H9 (cell line): ENCODE measurements at regions not wholly inside any gene's neighbourhood (a gene's known extent, or its start where the extent isn't known, plus 50 kb on each side); places are given as distances from the start of the nearest gene placed in this dataset.

Experiments used
- DNase-seq: peaks from one replicate; pipeline ENCODE4 v3.0.0-alpha.2; 2017
- H2AFZ ChIP-seq: one replicate; pipeline ENCODE4 v1.6.1; 2013; ENCODE audit warnings: mild to moderate bottlenecking, low read length, control low read depth, moderate library complexity
- H2AK5ac ChIP-seq: 2 replicates; pipeline ENCODE4 v1.6.1; 2013; ENCODE audit warnings: low read length, control low read depth, mixed read lengths; ENCODE audit not compliant: insufficient read length
- H2BK120ac ChIP-seq: one replicate; pipeline ENCODE4 v1.6.1; 2013; ENCODE audit warnings: low read depth, mild to moderate bottlenecking, low read length, control low read depth, inconsistent platforms; ENCODE audit not compliant: poor library complexity, severe bottlenecking
- H2BK12ac ChIP-seq: 2 replicates; pipeline ENCODE4 v1.6.1; 2013; ENCODE audit warnings: low read length, control low read depth, mixed read lengths, low read depth; ENCODE audit not compliant: insufficient read length
- H2BK15ac ChIP-seq: 2 replicates; pipeline ENCODE4 v1.6.1; 2013; ENCODE audit warnings: low read depth, low read length, control low read depth
- H2BK20ac ChIP-seq: one replicate; pipeline ENCODE4 v1.6.1; 2013; ENCODE audit warnings: low read depth, mild to moderate bottlenecking, low read length, control low read depth, inconsistent platforms; ENCODE audit not compliant: poor library complexity, severe bottlenecking
- H2BK5ac ChIP-seq: 2 replicates; pipeline ENCODE4 v1.6.1; 2013; ENCODE audit warnings: low read length, control low read depth, mixed read lengths; ENCODE audit not compliant: insufficient read length
- H3K14ac ChIP-seq: 2 replicates; pipeline ENCODE4 v1.6.1; 2013; ENCODE audit warnings: low read length, control low read depth; ENCODE audit not compliant: insufficient read depth
- H3K18ac ChIP-seq: 2 replicates; pipeline ENCODE4 v1.6.1; 2013; ENCODE audit warnings: low read depth, mild to moderate bottlenecking, mixed read lengths, low read length, control low read depth; ENCODE audit not compliant: insufficient read length
- H3K23ac ChIP-seq: 2 replicates; pipeline ENCODE4 v1.6.1; 2013; ENCODE audit warnings: low read length, control low read depth, mixed read lengths, low read depth; ENCODE audit not compliant: insufficient read length
- H3K23me2 ChIP-seq: 2 replicates; pipeline ENCODE4 v1.6.1; 2013; ENCODE audit warnings: low read depth, mild to moderate bottlenecking, mixed read lengths, low read length, control low read depth; ENCODE audit not compliant: insufficient read length, poor library complexity, severe bottlenecking
- H3K27ac ChIP-seq: 2 replicates; pipeline ENCODE4 v1.5.1; 2013; ENCODE audit warnings: low read length, control low read depth, mixed read lengths, low read depth; ENCODE audit not compliant: insufficient read length
- H3K27me3 ChIP-seq: 2 replicates; pipeline ENCODE4 v1.6.1; 2013; ENCODE audit warnings: low read length, control low read depth, inconsistent platforms; ENCODE audit not compliant: insufficient read depth
- H3K4ac ChIP-seq: 2 replicates; pipeline ENCODE4 v1.6.1; 2013; ENCODE audit warnings: low read depth, mild to moderate bottlenecking, control low read depth, inconsistent platforms, low read length, moderate library complexity
- H3K4me1 ChIP-seq: 2 replicates; pipeline ENCODE4 v1.6.1; 2013; ENCODE audit warnings: low read length, control low read depth, inconsistent platforms; ENCODE audit not compliant: insufficient read depth
- H3K4me2 ChIP-seq: 2 replicates; pipeline ENCODE4 v1.6.1; 2013; ENCODE audit warnings: low read length, control low read depth, mixed read lengths; ENCODE audit not compliant: insufficient read length, insufficient read depth
- H3K56ac ChIP-seq: 2 replicates; pipeline ENCODE4 v1.6.1; 2013; ENCODE audit warnings: low read depth, mild to moderate bottlenecking, mixed read lengths, low read length, control low read depth; ENCODE audit not compliant: insufficient read length
- H3K79me1 ChIP-seq: 2 replicates; pipeline ENCODE4 v1.6.1; 2013; ENCODE audit warnings: low read depth, mild to moderate bottlenecking, moderate library complexity, low read length, control low read depth, inconsistent platforms; ENCODE audit not compliant: insufficient read depth, poor library complexity, severe bottlenecking
- H3K79me2 ChIP-seq: 2 replicates; pipeline ENCODE4 v1.6.1; 2013; ENCODE audit warnings: low read length, control low read depth, inconsistent platforms; ENCODE audit not compliant: insufficient read depth
- H3K9ac ChIP-seq: 2 replicates; pipeline ENCODE4 v1.6.1; 2013; ENCODE audit warnings: low read length, control low read depth, mixed read lengths; ENCODE audit not compliant: insufficient read length; ENCODE audit errors: extremely low read depth
- H3K9me3 ChIP-seq: one replicate; pipeline ENCODE4 v1.6.1; 2013; ENCODE audit warnings: low read depth, low read length, inconsistent platforms; ENCODE audit not compliant: control insufficient read depth
- H3T11ph ChIP-seq: one replicate; pipeline ENCODE4 v1.6.1; 2013; ENCODE audit warnings: mild to moderate bottlenecking, low read length, control low read depth, inconsistent platforms
- H4K20me1 ChIP-seq: one replicate; pipeline ENCODE4 v1.6.1; 2013; ENCODE audit not compliant: control insufficient read depth, insufficient read length, insufficient read depth
- H4K5ac ChIP-seq: 2 replicates; pipeline ENCODE4 v1.6.1; 2013; ENCODE audit warnings: low read depth, mild to moderate bottlenecking, mixed read lengths, low read length, control low read depth; ENCODE audit not compliant: insufficient read length
- H4K8ac ChIP-seq: replicated peaks from 2 replicates; pipeline ENCODE4 v1.6.1; 2013; ENCODE audit warnings: low read length, control low read depth, mixed read lengths, low read depth; ENCODE audit not compliant: insufficient read length
- H4K91ac ChIP-seq: 2 replicates; pipeline ENCODE4 v1.6.1; 2013; ENCODE audit warnings: low read depth, mild to moderate bottlenecking, moderate library complexity, mixed read lengths, low read length, control low read depth; ENCODE audit not compliant: insufficient read length
- H3K27ac Mint-ChIP-seq, 3 experiments: 2 replicates in 2 of 3; 3 replicates in 1 of 3; pipeline ENCODE4 v1.8.0; 2020 to 2021; ENCODE audit warnings: mixed read lengths in 3 of 3, mild to moderate bottlenecking in 1 of 3, moderate library complexity in 1 of 3
- H3K27me3 Mint-ChIP-seq: 2 replicates; pipeline ENCODE4 v1.8.0; 2021; ENCODE audit warnings: low read depth, mild to moderate bottlenecking, moderate library complexity, mixed read lengths
- H3K36me3 Mint-ChIP-seq, 3 experiments: 2 replicates in 2 of 3; 3 replicates in 1 of 3; pipeline ENCODE4 v1.8.0; 2020 to 2021; ENCODE audit warnings: low read depth in 3 of 3, mixed read lengths in 3 of 3; ENCODE audit not compliant: insufficient read depth in 1 of 3
- H3K4me1 Mint-ChIP-seq, 2 experiments: 2 replicates each; pipeline ENCODE4 v1.8.0; 2020; ENCODE audit warnings: mixed read lengths in 2 of 2
- H3K4me3 Mint-ChIP-seq, 2 experiments: 2 replicates in 1 of 2; 3 replicates in 1 of 2; pipeline ENCODE4 v1.8.0; 2020 to 2021; ENCODE audit warnings: mild to moderate bottlenecking in 2 of 2, mixed read lengths in 2 of 2, moderate library complexity in 1 of 2
- H3K9me3 Mint-ChIP-seq, 2 experiments: 2 replicates in 1 of 2; 3 replicates in 1 of 2; pipeline ENCODE4 v1.8.0; 2020; ENCODE audit warnings: mild to moderate bottlenecking in 2 of 2, mixed read lengths in 2 of 2, moderate library complexity in 1 of 2
- CTCF ChIP-seq: fragments of 200-600 bp; sonication (generic); conservative IDR thresholded peaks from 3 replicates; pipeline ENCODE4 v1.8.0; 2021; ENCODE audit warnings: antibody characterized with exemption, mild to moderate bottlenecking
- WGBS: extraction: QIAGEN DNeasy Blood & Tissue Kit; methylation state at CpG from one replicate; pipeline ENCODE4 v1.1.7; 2013; ENCODE audit warnings: missing lambda C conversion rate, low lambda C conversion rate, mixed read lengths; ENCODE audit not compliant: insufficient read length; ENCODE audit errors: extremely low coverage; 5-methylcytosine and 5-hydroxymethylcytosine counted together

- WGBS: no CpG with 5 or more reads among the region's 5 CpGs
- H3K23ac ChIP-seq: no peak overlapping the region
- no peak overlapping the region for H2BK120ac ChIP-seq
- Mint-ChIP-seq H3K27ac (no peak overlapping the region), H3K9me3 (no peaks in the 10 kb centered on the region), H3K4me3 (no peak overlapping the region), H3K27me3 (no peaks in the 10 kb centered on the region), H3K4me1 (peaks cover 3 to 9% of the 10 kb centered on the region in 2 experiments; a peak in 3 of 4 replicates), H3K36me3 (no peaks in the 10 kb centered on the region)
- no peak overlapping the region for H3K4ac ChIP-seq
- H3K56ac ChIP-seq: no peak overlapping the region
- H4K8ac ChIP-seq: no peak overlapping the region
- H3K79me1 ChIP-seq: no peaks in the 10 kb centered on the region
- H2AK5ac ChIP-seq: no peak overlapping the region
- no peak overlapping the region for H4K91ac ChIP-seq
- no peaks in the 10 kb centered on the region for H3K79me2 ChIP-seq
- H3K9ac ChIP-seq: no peak overlapping the region
- H4K5ac ChIP-seq: no peak overlapping the region
- no peak overlapping the region for H3K4me2 ChIP-seq
- H3K27me3 ChIP-seq: no peaks in the 10 kb centered on the region
- H4K20me1 ChIP-seq: no peaks in the 10 kb centered on the region
- no peaks in the 10 kb centered on the region for H3K9me3 ChIP-seq
- DNase-seq: no peak
- no peak overlapping the region for H3K18ac ChIP-seq
- H2BK15ac ChIP-seq: no peak overlapping the region
- H2AFZ ChIP-seq: no peak overlapping the region
- no peak overlapping the region for H2BK12ac ChIP-seq
- H3K27ac ChIP-seq: no peak overlapping the region
- no peak overlapping the region for H3K14ac ChIP-seq
- H3K23me2 ChIP-seq: no peaks in the 10 kb centered on the region
- H3T11ph ChIP-seq: no peak overlapping the region
- no peak for TF ChIP-seq CTCF
- no peak overlapping the region for H2BK5ac ChIP-seq
- H3K4me1 ChIP-seq: no peaks in the 10 kb centered on the region
- no peak overlapping the region for H2BK20ac ChIP-seq
Observed at GRCh38 chr10:80709866-80710265, 172.2 kb downstream of the SH2D4B start.
